Stromal cell of bone marrow (primary cell): ENCODE measurements at regions not wholly inside any gene's neighbourhood (a gene's known extent, or its start where the extent isn't known, plus 50 kb on each side); places are given as distances from the start of the nearest gene placed in this dataset.
"Not testable (repeated sequence)": the region's sequence is repeated elsewhere in the genome, so short reads cannot be mapped to it uniquely, and the experiment has no call there.

Source experiments
- DNase-seq: peaks from one replicate; pipeline ENCODE4 v3.0.0-alpha.2; 2012; ENCODE audit warnings: low read depth

DNA sequence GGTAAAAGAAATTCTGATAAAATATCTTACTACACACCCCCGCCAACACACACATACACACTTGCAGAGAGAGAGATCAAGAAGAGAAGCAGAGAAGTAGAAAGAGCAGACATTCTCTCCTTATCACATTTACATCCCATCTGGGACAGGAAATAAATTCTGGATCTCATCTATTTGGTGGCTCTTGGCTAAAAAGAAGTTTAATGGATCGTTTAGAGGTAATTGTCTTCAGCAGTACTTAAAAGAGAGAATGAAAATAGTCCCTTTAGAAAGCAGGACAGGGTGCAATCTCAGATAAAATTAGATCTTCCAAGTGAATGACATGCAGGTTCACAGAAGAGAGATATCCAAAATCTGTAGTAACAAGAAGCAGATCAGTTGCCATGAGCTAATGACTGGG is 1392.5 kb downstream of the RAPGEF2 start:
- DNase-seq = no peak

DNA sequence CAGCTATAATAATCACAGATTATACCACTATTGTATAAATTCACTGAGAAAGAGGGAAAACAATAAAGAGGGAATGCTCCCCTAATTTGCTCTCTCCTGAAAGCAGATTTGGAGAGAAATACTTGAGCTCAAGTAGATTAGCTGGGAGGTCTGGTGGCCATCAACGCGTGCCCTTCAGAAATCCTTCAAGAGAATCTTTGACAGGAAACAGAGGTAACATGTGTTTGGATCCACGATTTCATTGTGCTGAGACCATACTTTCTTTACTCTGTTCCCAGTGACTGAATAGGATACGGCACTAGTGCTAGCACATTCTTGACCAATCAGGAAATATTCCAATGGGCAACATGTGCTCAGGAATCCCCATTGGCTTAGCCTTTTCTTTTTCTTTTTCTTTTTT is 1395.3 kb downstream of the RAPGEF2 start:
- DNase-seq = no peak

DNA sequence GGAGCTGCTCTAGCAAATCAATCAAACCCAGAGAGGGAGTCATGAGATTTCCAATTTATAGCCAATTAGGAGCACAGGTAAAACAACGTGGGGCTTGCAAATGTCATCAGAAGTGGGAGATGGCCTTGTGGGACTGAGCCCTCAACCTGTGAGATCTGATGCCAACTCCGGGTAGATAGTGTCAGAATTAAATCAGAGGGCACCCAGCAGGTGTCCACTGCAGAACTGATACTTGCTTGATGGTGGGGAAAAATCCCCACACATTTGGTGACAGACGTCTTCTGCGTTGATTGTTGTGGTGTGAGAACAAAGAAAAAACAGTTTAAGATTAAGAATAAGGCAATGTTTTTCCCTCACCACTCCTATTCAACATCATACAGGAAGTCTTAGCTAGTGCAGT is 1402.8 kb downstream of the RAPGEF2 start:
- DNase-seq = no peak

DNA sequence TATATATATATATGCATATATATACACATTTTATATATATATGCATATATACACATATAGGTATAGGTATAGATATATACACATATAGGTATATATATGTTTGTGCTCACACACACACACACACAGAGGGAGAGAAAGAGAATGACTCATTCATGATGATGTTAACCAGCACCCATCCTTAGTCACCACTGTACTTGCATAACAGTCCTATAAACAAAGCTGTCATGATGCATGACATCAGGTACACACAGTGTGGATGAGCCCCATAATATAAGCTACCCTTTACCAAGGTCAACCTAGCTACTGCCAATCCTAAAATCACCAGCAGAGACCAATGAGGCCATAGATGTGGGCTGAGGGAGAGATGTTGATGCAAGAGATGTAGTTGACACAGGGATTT is 1408.0 kb downstream of the RAPGEF2 start:
- peak; percentile 8 for DNase-seq

DNA sequence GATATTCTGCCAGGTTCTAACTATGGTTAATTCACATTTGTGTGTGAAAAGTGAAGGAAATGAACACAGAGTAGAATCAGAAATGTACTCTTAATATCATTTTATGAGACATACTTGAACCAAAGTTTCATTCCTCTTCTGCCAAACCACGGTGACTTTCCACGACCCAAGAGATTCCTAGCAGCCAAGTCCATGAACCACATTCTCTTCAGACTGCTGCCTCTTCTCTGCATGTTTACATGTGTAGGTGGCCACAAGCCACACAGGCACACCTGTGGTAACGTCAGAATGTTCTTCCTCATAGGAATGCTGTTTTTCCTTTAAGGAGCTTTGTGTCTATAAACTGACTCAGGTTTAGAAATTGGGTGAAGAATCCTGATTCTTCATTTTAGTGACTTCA is 1411.2 kb downstream of the RAPGEF2 start:
- DNase-seq = no peak

DNA sequence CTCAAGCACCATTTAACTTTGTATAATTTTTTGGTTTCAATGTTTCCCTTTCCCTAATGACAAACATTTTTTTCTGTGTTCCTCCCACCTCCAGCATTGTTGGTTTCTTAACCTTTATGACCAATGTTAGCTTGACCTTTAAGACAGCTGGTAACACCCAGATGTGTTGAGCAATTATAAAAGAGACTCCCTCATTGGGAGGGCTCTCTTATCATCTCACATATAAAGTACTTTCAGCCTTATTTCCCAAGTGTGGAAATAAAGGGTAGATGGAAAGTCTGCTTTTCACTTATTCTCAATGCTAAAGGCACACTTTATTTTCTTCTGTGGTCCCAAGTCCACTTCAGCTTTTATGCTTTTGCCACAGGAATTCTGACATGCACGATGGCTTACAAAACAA is 1420.4 kb downstream of the RAPGEF2 start:
- DNase-seq = no peak

DNA sequence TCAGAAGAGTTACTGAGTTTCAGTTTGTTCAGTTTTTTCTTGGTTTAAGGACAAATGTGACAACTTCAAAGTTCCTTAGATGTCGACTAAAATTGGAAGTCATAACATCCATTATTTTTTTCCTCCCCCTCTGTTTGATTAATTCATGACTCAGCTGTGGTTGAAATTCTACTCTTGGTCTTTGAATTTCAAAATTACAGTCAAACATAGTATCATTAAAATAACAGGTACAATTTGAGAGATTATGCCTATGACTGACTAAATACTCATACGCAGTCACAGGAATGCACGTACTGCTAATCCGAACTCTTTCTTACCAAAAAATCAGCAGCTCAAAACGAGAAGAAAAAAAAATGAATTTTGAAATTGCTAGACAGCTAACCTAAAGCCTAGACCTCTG is 1434.8 kb downstream of the RAPGEF2 start:
- DNase-seq = no peak

DNA sequence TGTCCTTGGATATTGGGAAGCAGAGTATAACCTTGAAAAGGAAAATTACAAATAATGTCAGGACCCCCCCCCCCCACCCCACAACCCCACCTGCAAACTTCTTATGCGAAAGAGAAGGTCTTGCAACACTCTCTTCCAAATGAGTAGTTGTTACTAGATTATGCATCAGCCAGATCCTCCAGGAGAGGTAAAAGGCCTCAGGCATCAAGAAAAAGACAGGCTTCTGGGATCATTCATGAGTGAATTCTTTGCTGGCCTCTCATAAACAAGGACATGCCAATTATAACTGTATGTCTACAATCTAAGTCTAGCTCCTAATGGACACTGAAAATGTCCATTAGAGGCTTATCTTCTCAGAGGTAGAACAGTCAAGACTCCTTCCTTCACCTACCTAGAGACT is 1443.3 kb downstream of the RAPGEF2 start:
- no peak for DNase-seq

DNA sequence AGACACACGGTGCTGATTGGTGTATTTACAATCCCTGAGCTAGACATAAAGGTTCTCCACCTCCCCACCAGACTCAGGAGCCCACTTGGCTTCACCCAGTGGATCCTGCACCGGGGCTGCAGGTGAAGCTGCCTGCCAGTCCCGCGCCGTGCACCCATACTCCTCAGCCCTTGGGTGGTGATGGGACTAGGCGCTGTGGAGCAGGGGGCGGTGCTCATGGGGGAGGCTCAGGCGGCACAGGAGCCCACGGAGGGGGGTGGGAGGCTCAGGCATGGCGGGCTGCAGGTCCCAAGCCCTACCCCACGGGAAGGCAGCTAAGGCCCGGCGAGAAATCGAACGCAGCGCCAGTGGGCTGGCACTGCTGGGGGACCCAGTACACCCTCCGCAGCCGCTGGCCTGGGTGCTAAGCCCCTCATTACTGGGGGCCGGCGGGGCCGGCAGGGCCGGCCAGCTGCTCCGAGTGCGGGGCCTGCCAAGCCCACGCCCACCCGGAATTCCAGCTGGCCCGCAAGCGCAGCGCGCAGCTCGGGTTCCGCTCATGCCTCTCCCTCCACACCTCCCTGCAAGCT is 1447.2 kb downstream of the RAPGEF2 start:
- DNase-seq = not testable (repeated sequence)

DNA sequence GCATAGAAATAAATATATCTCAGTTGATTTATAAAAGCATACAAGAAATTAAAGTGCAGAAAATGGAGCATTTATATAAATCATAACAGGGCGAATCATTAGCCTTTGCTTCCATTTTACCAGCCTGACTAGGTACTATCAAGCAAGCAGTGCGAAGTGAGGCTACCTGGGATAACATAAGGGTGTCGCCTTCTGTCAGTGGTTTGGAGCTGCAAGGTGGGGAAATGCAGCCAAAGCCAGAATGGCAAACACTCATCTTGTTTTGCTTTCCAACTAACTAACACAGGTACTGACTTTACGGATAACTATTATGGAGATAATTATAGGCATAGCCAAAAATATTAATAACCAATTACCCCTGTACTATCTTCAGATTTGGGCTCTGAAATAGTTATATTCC is 1459.8 kb downstream of the RAPGEF2 start:
- DNase-seq = no peak

DNA sequence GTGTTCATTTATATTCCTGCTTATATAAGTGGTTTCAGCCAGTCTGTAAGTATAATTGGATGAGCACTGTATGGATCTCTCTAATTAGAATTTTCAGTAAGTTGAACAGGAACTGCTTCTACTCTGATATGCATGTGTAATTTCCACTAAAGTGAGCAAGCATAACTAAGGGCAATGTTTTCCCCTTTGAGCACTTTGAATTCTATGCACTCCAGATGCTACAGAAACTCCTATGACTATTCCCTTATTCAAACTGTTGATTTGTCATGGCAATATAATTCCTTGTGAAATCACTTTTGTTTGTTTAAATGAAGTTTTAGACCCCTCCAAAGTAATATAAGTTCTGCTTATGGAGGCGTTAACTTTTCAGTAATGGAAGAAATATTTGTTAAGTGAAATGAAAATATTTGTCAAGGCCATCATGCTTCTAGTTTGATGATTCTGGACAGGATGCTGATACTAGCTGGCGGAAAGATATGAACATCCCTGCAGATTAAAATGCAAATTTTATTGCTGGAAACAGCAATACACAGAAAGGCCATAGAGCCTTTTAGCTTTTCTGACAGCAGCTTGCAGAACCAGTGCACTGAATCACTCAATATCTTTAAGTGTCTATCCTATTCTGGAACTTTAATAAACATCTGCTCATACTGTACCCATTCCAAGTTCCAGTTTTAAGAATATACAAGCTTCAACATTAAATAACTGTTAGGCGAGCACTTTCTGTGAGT is 1460.8 kb downstream of the RAPGEF2 start:
- DNase-seq = no peak

DNA sequence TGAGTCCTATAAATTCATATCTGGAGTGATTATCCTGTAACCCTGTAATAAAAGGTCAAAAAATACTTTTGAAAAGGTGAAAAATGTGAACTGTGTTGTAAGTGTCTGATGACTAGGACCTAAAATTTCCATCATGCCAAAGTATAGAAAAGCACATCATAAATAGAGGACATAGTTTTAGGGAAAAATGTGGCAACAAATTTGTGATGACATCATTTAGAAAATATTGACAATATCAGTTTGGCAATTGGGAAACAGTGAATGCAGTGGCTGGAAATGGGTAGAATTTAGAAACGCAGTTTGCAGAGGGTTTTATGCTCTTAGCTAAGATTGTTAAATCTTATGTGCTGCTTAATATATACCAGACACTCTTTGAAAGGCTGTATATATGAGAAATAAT is 1464.8 kb downstream of the RAPGEF2 start:
- no peak for DNase-seq

DNA sequence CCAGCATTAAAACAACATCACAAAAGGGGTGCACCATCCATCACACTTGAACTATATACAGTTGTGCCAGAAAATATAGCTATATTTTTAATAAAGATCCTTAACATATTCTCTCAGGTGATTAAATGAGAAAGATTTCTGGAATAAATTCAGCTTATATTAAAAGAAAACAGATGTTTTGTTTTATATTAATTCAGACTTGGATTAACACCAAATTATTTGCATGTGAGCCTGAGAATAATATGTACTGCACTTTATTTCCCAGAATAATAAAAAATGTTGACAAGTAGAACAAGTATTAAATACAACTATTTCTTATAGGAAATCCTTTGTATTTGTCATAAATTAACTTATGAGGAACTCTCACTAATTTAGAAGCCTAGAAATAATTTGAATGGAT is 1467.4 kb downstream of the RAPGEF2 start:
- DNase-seq = no peak

DNA sequence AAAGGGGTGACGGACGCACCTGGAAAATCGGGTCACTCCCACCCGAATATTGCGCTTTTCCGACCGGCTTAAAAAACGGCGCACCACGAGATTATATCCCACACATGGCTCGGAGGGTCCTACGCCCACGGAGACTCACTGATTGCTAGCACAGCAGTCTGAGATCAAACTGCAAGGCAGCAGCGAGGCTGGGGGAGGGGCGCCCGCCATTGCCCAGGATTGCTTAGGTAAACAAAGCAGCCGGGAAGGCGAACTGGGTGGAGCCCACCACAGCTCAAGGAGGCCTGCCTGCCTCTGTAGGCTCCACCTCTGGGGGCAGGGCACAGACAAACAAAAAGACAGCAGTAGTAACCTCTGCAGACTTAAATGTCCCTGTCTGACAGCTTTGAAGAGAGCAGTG is 1471.4 kb downstream of the RAPGEF2 start:
- DNase-seq = not testable (repeated sequence)

DNA sequence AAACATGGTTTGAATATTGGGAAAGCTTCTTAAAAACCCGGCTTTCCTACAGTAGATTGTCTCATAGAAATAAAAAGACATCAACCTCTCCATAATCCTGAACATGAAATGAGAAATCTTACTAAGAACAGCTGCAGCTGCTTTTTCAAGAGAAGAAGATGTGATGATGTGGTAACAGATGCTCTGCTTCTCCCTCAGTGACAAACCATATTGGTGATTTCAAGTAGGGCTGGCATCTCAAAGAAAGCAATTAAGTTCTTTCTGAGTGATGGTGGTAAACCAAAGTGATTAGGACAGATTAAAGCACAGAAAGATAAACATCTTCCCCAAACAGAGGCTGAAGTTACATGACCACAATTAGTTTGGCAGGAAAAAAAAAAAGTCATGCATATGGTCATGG is 1477.7 kb downstream of the RAPGEF2 start:
- DNase-seq = no peak

DNA sequence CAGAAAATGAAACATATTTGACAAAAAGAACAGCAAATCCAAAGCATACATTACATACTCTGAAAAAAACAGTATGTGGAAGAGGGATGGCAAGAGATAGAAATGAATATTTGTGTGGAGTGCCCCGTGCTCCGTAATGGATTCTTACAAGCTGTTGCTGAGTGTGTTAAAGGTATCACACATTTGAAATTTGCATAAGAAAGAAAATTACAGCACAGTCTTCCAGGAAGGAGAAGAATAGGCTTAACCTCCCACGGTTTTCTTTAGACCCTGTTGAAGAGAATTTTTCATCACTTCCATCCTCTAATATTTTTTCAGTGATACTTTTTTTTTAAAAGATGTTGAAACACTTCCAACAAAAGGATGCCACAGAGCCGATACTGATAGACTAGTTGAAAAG is 1489.4 kb downstream of the RAPGEF2 start:
- DNase-seq = no peak

DNA sequence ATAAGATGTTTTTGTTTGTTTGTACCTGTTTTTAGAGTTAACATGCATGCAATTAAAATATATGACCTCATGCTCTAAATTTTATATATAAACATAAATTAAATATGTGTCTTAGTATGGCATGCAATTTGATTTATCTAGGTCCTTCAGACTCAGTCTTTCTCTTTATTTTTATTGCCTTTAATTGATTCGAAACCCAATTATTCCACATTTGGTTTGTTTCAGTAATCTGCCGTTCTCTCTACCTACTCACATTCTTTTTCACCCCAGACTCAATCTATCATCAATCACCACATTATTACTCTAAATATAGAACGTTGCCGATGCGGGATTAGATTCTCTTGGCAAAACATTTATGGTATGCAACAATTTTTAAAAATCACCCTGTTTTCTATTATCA is 1492.8 kb downstream of the RAPGEF2 start:
- DNase-seq = no peak

DNA sequence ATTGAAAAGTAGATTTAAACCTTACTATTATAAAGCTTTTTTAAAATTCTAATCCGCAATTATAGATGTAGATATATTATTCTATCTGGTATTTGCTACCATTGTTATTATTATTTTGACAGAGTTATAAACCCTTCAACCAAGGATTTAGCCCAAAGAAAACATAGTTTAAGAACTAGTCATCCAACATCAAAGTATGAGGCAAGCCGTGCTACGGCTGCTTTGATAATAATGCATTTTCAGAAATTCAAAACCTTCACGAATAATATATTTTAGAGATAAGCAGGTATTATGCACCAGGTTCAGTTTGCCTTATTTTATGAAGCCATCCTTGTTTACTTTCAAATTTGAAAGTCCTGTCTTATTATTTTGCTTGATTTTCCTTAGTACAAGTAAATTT is 1501.7 kb downstream of the RAPGEF2 start:
- DNase-seq = no peak

DNA sequence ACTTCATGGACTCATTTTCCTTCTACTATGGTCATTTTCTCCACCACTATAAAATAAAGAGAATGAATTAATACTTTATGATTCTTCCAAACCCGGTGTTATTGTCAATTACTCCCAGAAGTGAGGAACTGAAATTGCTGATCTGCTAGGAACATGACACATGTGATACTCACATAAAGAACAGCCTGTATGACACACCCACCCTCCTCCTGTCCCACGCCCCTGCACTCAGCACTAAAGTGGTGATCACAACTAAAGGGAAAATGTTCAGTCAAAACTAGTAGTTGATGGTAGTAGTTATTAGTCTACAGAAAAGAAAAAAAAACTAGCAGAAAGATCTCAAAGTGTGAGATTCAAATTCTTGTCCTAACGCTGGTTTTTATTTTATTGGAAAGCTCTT is 1508.3 kb downstream of the RAPGEF2 start:
- DNase-seq = no peak

DNA sequence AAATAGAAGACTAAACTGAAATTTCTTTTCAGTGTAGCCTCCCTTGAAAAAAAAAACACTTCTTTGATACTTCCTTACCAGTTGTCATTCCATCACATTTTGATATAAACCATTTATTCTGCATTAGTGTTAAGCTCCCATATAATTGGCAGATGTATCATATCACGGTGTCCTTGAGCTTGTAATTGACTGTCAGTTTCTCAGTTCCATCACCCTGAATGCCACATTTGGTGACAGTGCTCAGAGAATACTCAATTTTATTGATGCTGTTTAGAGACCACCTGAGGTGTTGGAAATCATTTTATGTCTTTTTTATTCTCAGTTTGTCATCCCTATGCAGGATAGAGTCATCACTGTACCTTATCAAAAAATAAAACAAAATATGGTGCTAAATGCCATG is 1528.2 kb downstream of the RAPGEF2 start:
- no peak for DNase-seq

DNA sequence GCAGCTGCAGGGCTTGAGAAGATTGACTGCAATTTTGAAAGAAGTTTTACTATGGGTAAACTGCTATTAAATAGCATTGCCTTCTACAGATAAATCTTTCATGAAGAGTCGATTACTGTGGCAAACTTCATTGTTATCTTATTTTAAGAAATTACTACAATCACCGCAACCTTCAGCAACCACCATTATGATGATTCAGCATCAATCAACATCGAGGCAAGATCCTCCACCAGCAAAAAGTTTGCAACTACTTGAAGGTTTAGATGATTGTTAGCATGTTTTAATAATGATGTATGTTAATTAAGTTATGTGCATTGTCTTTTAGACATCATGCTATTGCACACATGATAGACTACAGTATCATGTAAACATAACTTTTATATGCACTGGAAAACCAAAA is 1511.0 kb downstream of the FSTL5 start:
- no peak for DNase-seq

DNA sequence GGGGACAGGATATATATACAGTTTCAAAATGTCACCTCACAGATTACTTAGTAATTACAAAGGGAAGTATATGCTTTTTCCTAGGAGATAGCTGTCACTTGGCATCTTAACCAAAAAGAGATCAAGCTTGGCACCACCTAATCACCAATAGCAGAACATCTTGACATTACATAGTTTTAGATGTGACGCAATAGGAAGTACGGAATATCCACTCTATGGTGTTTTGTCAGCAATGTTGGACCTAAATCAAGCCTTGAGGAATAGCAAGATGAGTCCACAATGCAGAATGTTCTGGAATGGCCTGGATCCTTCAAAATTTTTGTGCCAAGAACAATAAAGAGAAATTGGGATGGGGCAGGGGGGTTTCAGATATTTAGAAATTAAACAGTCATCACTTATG is 1488.2 kb downstream of the FSTL5 start:
- no peak for DNase-seq

DNA sequence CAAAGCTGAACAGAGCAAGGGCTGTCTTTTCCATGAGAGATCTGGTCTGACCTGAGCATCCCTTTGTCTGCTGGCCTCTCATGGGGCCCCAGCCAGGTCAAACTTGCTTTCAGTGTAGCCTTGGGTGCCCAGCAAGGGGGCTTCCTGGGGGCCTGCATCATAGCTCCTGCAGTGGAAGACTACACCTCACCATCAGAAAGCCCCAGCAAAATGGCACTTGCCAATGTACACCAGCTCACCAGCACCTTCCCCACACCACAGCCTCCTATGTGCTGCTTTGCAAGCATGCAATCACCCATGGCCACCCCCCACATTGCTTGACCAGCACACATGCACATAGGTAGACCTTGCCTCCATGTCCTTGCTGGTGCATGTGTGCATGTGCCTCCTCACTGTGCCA is 1478.1 kb downstream of the FSTL5 start:
- DNase-seq = no peak

DNA sequence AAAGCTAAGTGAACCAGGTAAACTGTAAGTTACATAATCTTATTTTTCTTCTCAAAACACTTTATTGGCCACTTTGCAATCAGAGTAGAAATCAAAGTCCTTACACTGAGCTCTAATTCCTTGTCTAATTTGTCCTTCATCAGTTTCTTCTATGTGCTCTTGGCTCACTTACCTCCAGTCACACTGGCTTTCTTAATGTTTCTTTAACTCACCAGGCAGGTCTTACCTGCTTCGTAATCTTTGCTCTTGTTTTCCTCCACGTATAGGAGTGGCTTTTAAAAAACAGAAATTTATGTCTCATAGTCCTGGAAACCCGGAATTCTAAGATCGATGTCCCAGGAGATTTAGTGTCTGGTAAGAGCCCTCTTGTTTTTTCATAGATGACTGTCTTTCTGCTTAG is 1462.1 kb downstream of the FSTL5 start:
- no peak for DNase-seq
